Testis (tissue), 2 donors: ENCODE measurements at regions not wholly inside any gene's neighbourhood (a gene's known extent, or its start where the extent isn't known, plus 50 kb on each side); places are given as distances from the start of the nearest gene placed in this dataset.
A peak's percentile ranks its signal among the peaks of the same experiment; 100 is the strongest.

Experiments used
- DNase-seq: peaks from one replicate; pipeline ENCODE4 v3.0.0-alpha.2; 2019
- H3K27ac ChIP-seq, 2 donors: fragments of 200-600 bp; sonication (generic); one replicate each; pipeline ENCODE4 v1.5.1; 2019
- H3K27me3 ChIP-seq: fragments of 200-600 bp; sonication (generic); one replicate; pipeline ENCODE4 v1.5.1; 2019
- H3K36me3 ChIP-seq: fragments of 200-600 bp; sonication (generic); one replicate; pipeline ENCODE4 v1.5.1; 2017; ENCODE audit warnings: low read depth; ENCODE audit errors: missing control alignments
- H3K4me1 ChIP-seq: fragments of 200-600 bp; sonication (generic); one replicate; pipeline ENCODE4 v1.5.1; 2019
- H3K4me3 ChIP-seq, 2 donors: fragments of 200-600 bp; sonication (generic); one replicate each; pipeline ENCODE4 v1.5.1; 2017 to 2019
- H3K9me3 ChIP-seq: fragments of 200-600 bp; sonication (generic); one replicate; pipeline ENCODE4 v1.5.1; 2017
- CTCF ChIP-seq, 3 experiments: fragments of 450-650 bp in 2 of 3; fragments of 200-600 bp in 1 of 3; sonication (generic) in 1 of 3; IDR thresholded peaks; one replicate each; pipeline ENCODE4 v1.5.1; 2016 to 2019; ENCODE audit warnings: antibody characterized with exemption in 3 of 3, mild to moderate bottlenecking in 2 of 3, moderate library complexity in 1 of 3
- POLR2A ChIP-seq: fragments of 450-650 bp; IDR thresholded peaks from one replicate; pipeline ENCODE4 v1.6.1; 2017; ENCODE audit warnings: antibody characterized with exemption, mild to moderate bottlenecking, moderate library complexity
- WGBS, 2 donors: methylation state at CpG; one replicate each; pipeline ENCODE4 v1.1.5; 2018; 5-methylcytosine and 5-hydroxymethylcytosine counted together
- intact Hi-C: fragments of 100-400 bp; cut with DNase I; formaldehyde crosslinking; loops from one replicate; pipeline ENCODE4 v1.15.1; 2023; ENCODE audit warnings: low total_unique reads

GRCh38 chr11:70604221-70604620 is 205.9 kb downstream of the CTTN start:
- no peaks in the 10 kb centered on the region for H3K27me3 ChIP-seq
- DNase-seq: no peak
- H3K4me1 ChIP-seq: peaks cover 9% of the 10 kb centered on the region
- H3K4me3 ChIP-seq: no peak overlapping the region
- TF ChIP-seq POLR2A (no peak), CTCF (IDR thresholded peaks at IDR 0.05) (no peak)
- intact Hi-C loops: no loop called here
- H3K27ac ChIP-seq: peak overlapping the region in 1 of 2 donors; percentile 23
- 78 to 98% methylated on average over 11 of the region's 11 CpGs for WGBS, 2 donors
- no peaks in the 10 kb centered on the region for H3K9me3 ChIP-seq
- no peaks in the 10 kb centered on the region for H3K36me3 ChIP-seq

GRCh38 chr11:70604630-70605467 is 206.5 kb downstream of the CTTN start:
- WGBS, 2 donors: 83% methylated on average over 12 to 20 of the region's 20 CpGs
- peaks cover 9% of the 10 kb centered on the region for H3K4me1 ChIP-seq
- intact Hi-C loops: no loop called here

GRCh38 chr11:70605468-70605815 is 207.1 kb downstream of the CTTN start:
- no peak for DNase-seq
- Histone ChIP-seq H3K36me3 (no peaks in the 10 kb centered on the region), H3K4me1 (peaks cover 9% of the 10 kb centered on the region), H3K27ac (no peak overlapping the region), H3K9me3 (no peaks in the 10 kb centered on the region), H3K4me3 (no peak overlapping the region), H3K27me3 (no peaks in the 10 kb centered on the region)
- intact Hi-C loops: no loop called here
- no peak for TF ChIP-seq POLR2A
- TF ChIP-seq CTCF (IDR thresholded peaks at IDR 0.05): no peak
- 92 to 94% methylated on average over 14 of the region's 14 CpGs for WGBS, 2 donors

More at GRCh38 chr11:70604630-70605467, 206.5 kb downstream of the CTTN start:
- no peaks in the 10 kb centered on the region for H3K9me3 ChIP-seq
- no peaks in the 10 kb centered on the region for H3K27me3 ChIP-seq
- DNase-seq: no peak
- no peaks in the 10 kb centered on the region for H3K36me3 ChIP-seq
- H3K27ac ChIP-seq: no peak overlapping the region
- H3K4me3 ChIP-seq: no peak overlapping the region
- TF ChIP-seq POLR2A (no peak), CTCF (IDR thresholded peaks at IDR 0.05) (no peak)

GRCh38 chr11:70605846-70606245 is 207.5 kb downstream of the CTTN start:
- TF ChIP-seq CTCF (IDR thresholded peaks at IDR 0.05): no peak
- no peak for TF ChIP-seq POLR2A
- Histone ChIP-seq H3K4me3 (no peak overlapping the region), H3K27me3 (no peaks in the 10 kb centered on the region), H3K9me3 (no peaks in the 10 kb centered on the region), H3K36me3 (no peaks in the 10 kb centered on the region), H3K4me1 (peaks cover 9% of the 10 kb centered on the region), H3K27ac (no peak overlapping the region)
- WGBS, 2 donors: 81 to 83% methylated on average over 5 of the region's 5 CpGs
- intact Hi-C loops: no loop called here
- no peak for DNase-seq
